Body of pancreas (tissue), 4 donors: ENCODE measurements at regions not wholly inside any gene's neighbourhood (a gene's known extent, or its start where the extent isn't known, plus 50 kb on each side); places are given as distances from the start of the nearest gene placed in this dataset.

Experiments used
- ATAC-seq: fragments of 150-250 bp; one replicate; pipeline ENCODE4 v1.9.1; 2016
- DNase-seq, 4 donors: peaks; one replicate each; pipeline ENCODE4 v3.0.0-alpha.2; 2019
- H3K27ac ChIP-seq, 4 donors: fragments of 200-600 bp; sonication (generic); 1 replicate in 3 of 4; 2 replicates in 1 of 4; pipeline versions ENCODE4 v1.5.1 to v1.6.1; 2016 to 2019; ENCODE audit warnings: mild to moderate bottlenecking in 1 of 4, mixed read lengths in 1 of 4, moderate library complexity in 1 of 4
- H3K27me3 ChIP-seq, 2 donors: fragments of 200-600 bp; sonication (generic); one replicate each; pipeline ENCODE4 v1.6.0; 2016; ENCODE audit warnings: mild to moderate bottlenecking in 1 of 2
- H3K36me3 ChIP-seq, 2 donors: fragments of 200-600 bp; sonication (generic); replicated peaks in 1 of 2; 2 replicates each; pipeline ENCODE4 v1.5.1; 2016; ENCODE audit warnings: low read depth in 2 of 2; ENCODE audit not compliant: insufficient read depth in 1 of 2
- H3K4me1 ChIP-seq: fragments of 200-600 bp; sonication (generic); one replicate; pipeline ENCODE4 v1.6.0; 2016
- H3K4me3 ChIP-seq, 2 donors: fragments of 200-600 bp; sonication (generic); 1 replicate in 1 of 2; 2 replicates in 1 of 2; pipeline ENCODE4 v1.5.1; 2016 to 2019
- H3K9me3 ChIP-seq, 3 donors: fragments of 200-600 bp; sonication (generic); 1 replicate in 2 of 3; 2 replicates in 1 of 3; pipeline ENCODE4 v1.5.1; 2016
- POLR2A ChIP-seq, 3 donors: fragments of 450-650 bp; IDR thresholded peaks; one replicate each; pipeline ENCODE4 v1.6.1; 2016; ENCODE audit warnings: antibody characterized with exemption in 3 of 3, mild to moderate bottlenecking in 2 of 3
- WGBS, 2 donors: methylation state at CpG; one replicate each; pipeline ENCODE4 v1.1.5; 2017; 5-methylcytosine and 5-hydroxymethylcytosine counted together
- intact Hi-C: fragments of 100-400 bp; cut with DNase I; formaldehyde crosslinking; loops from one replicate; pipeline ENCODE4 v1.15.1; 2023
- TF ChIP-seq, protein P1 (sequence below), 7 experiments: fragments of 450-650 bp in 4 of 7; fragments of 200-600 bp in 3 of 7; sonication (generic) in 3 of 7; IDR thresholded peaks; one replicate each; pipeline ENCODE4 v1.5.1; 2016 to 2019; ENCODE audit warnings: antibody characterized with exemption in 7 of 7

DNA sequence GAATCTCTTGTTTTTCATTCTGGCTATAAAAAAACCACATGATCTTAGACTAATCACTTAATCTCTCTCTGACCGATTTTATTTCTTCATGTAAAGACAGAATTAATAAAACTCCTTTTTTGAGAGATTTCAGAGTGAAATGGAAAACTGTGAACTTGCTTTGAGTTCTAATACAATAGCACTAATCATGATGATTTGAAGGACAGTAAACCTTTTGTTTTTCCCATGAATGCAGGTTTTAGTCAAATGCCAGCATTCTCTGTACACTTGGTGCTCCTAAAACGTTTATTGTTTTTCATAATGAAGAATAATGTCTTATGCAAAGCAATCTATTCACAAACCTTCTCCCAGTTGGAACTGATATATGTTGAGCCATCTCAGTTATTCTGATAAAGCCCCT is 86.8 kb downstream of the SLC24A2 start:
- no peak overlapping the region for H3K27ac ChIP-seq
- intact Hi-C loops = no loop called here
- TF ChIP-seq, protein P1, sequence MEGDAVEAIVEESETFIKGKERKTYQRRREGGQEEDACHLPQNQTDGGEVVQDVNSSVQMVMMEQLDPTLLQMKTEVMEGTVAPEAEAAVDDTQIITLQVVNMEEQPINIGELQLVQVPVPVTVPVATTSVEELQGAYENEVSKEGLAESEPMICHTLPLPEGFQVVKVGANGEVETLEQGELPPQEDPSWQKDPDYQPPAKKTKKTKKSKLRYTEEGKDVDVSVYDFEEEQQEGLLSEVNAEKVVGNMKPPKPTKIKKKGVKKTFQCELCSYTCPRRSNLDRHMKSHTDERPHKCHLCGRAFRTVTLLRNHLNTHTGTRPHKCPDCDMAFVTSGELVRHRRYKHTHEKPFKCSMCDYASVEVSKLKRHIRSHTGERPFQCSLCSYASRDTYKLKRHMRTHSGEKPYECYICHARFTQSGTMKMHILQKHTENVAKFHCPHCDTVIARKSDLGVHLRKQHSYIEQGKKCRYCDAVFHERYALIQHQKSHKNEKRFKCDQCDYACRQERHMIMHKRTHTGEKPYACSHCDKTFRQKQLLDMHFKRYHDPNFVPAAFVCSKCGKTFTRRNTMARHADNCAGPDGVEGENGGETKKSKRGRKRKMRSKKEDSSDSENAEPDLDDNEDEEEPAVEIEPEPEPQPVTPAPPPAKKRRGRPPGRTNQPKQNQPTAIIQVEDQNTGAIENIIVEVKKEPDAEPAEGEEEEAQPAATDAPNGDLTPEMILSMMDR (IDR thresholded peaks at IDR 0.05) = no peak
- TF ChIP-seq POLR2A (IDR thresholded peaks at IDR 0.05) = no peak
- ATAC-seq = no peak
- no peaks in the 10 kb centered on the region for H3K36me3 ChIP-seq
- H3K27me3 ChIP-seq = no peaks in the 10 kb centered on the region
- WGBS, 2 donors = 21 to 29% methylated on average over 2 of the region's 2 CpGs
- no peaks in the 10 kb centered on the region for H3K9me3 ChIP-seq
- DNase-seq = no peak
- no peak overlapping the region for H3K4me3 ChIP-seq
- no peaks in the 10 kb centered on the region for H3K4me1 ChIP-seq

DNA sequence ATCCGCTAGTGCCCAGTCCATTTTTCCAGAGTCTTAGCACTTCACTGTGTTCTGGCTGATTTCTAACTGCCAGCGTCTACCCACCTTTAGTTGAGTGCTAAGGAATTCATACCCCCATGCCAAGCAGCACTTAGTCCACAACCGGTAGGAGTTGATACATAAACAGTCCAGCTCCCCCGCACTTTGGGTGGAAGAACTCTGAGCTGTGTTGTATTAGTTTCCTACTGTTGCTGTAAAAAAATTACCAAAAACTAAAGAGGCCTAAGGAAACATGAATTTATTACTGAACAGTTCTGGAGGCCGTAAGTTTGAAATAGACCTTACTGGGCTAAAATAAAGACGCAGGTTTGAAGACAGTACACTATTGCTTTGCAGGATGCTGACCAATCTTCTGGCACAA is 87.6 kb downstream of the SLC24A2 start:
- 66 to 72% methylated on average over 6 of the region's 6 CpGs for WGBS, 2 donors
- ATAC-seq (no peak), DNase-seq (no peak)
- Histone ChIP-seq H3K9me3 (no peaks in the 10 kb centered on the region), H3K27ac (no peak overlapping the region), H3K27me3 (no peaks in the 10 kb centered on the region), H3K36me3 (no peaks in the 10 kb centered on the region), H3K4me3 (no peak overlapping the region), H3K4me1 (no peaks in the 10 kb centered on the region)
- TF ChIP-seq POLR2A (IDR thresholded peaks at IDR 0.05) = no peak
- TF ChIP-seq, protein P1 (IDR thresholded peaks at IDR 0.05) = no peak
- intact Hi-C loops = no loop called here

GRCh38 chr9:19700699-19701098 is 88.1 kb downstream of the SLC24A2 start:
- no peak for DNase-seq
- Histone ChIP-seq H3K4me1 (no peaks in the 10 kb centered on the region), H3K27ac (no peak overlapping the region), H3K27me3 (no peaks in the 10 kb centered on the region), H3K4me3 (no peak overlapping the region), H3K9me3 (no peaks in the 10 kb centered on the region), H3K36me3 (no peaks in the 10 kb centered on the region)
- intact Hi-C loops = no loop called here
- TF ChIP-seq, protein P1 (IDR thresholded peaks at IDR 0.05) = no peak
- no peak for TF ChIP-seq POLR2A (IDR thresholded peaks at IDR 0.05)
- ATAC-seq = no peak
- WGBS, 2 donors = 52 to 53% methylated on average over 3 of the region's 3 CpGs

GRCh38 chr9:19699756-19700155 is 89.1 kb downstream of the SLC24A2 start:
- H3K27me3 ChIP-seq = no peaks in the 10 kb centered on the region
- no peaks in the 10 kb centered on the region for H3K9me3 ChIP-seq
- intact Hi-C loops = no loop called here
- no peak for DNase-seq
- TF ChIP-seq, protein P1 (IDR thresholded peaks at IDR 0.05) = no peak
- TF ChIP-seq POLR2A (IDR thresholded peaks at IDR 0.05) = no peak
- H3K4me1 ChIP-seq = no peaks in the 10 kb centered on the region
- no peak overlapping the region for H3K4me3 ChIP-seq
- 14 to 19% methylated on average over 3 of the region's 3 CpGs for WGBS, 2 donors
- no peak for ATAC-seq
- H3K27ac ChIP-seq = no peak overlapping the region
- no peaks in the 10 kb centered on the region for H3K36me3 ChIP-seq

- intact Hi-C loops = no loop called here
- H3K4me1 ChIP-seq = no peaks in the 10 kb centered on the region
- ATAC-seq = no peak
- no peak for DNase-seq
- H3K4me3 ChIP-seq = no peak overlapping the region
- no peak for TF ChIP-seq POLR2A (IDR thresholded peaks at IDR 0.05)
- TF ChIP-seq, protein P1 (IDR thresholded peaks at IDR 0.05) = no peak
- 15 to 20% methylated on average over 3 of the region's 3 CpGs for WGBS, 2 donors
- H3K27ac ChIP-seq = no peak overlapping the region
- no peaks in the 10 kb centered on the region for H3K36me3 ChIP-seq
- H3K9me3 ChIP-seq = no peaks in the 10 kb centered on the region
- no peaks in the 10 kb centered on the region for H3K27me3 ChIP-seq
These were observed 89.9 kb downstream of the SLC24A2 start for GRCh38 chr9:19698960-19699359.
